ENCODE measurements at regions not wholly inside any gene's neighbourhood (a gene's known extent, or its start where the extent isn't known, plus 50 kb on each side); places are given as distances from the start of the nearest gene placed in this dataset.

- no peak for DNase-seq
These were observed 155.0 kb downstream of the C7orf25 start for GRCh38 chr7:42756841-42757240.

DNA sequence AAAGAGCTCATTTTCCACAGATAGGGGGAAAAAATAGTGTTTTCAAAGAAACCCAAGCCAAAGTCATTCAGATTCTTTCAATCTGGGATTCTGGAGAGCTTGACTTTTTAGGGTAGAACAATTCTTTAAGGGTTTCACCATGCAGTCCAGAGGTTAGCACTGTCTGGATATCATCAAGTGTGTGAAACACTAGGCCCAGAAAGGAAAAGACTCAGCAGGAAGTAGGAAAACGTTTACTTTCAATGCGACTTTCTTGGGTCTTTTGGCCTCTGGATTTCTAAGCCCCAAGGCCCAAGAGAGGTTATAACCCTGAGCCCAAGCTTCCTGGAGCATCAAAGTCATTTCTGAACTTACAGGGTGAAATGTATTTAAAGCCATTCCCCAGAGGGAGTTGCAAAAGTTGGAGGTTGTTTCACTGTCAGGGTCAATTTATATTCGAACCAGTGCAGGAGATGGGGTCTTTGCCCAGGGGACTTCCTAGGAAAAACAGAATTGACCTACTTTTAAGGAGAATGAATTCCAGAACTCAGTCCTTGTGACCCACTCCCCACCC is 158.0 kb downstream of the C7orf25 start:
- DNase-seq: peak; percentile 10

- no peak for DNase-seq
These were observed 158.5 kb downstream of the C7orf25 start for GRCh38 chr7:42753367-42753766.

GRCh38 chr7:42750172-42750571 is 161.7 kb downstream of the C7orf25 start:
- DNase-seq: no peak

- DNase-seq: no peak
These were observed 164.8 kb downstream of the C7orf25 start for GRCh38 chr7:42747044-42747443.

DNA sequence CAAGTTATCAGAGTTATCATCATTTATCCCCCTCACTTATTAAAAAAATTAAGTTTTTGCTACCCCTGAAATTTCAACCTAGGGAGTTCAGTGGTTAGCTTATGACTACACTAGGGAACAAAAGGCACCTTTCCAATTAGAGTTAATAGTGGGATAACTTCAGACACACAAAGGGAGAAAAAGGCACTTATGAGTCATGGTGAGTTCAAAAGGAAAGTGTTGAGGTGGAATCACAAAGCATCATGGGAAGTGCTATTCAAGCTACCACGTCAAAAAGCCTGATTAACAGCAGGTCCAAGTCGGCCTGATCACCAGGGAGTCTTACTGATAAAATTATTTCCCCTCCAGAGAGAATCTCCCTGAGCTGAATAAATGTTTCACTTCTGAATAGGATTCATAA is 165.7 kb downstream of the C7orf25 start:
- no peak for DNase-seq

DNA sequence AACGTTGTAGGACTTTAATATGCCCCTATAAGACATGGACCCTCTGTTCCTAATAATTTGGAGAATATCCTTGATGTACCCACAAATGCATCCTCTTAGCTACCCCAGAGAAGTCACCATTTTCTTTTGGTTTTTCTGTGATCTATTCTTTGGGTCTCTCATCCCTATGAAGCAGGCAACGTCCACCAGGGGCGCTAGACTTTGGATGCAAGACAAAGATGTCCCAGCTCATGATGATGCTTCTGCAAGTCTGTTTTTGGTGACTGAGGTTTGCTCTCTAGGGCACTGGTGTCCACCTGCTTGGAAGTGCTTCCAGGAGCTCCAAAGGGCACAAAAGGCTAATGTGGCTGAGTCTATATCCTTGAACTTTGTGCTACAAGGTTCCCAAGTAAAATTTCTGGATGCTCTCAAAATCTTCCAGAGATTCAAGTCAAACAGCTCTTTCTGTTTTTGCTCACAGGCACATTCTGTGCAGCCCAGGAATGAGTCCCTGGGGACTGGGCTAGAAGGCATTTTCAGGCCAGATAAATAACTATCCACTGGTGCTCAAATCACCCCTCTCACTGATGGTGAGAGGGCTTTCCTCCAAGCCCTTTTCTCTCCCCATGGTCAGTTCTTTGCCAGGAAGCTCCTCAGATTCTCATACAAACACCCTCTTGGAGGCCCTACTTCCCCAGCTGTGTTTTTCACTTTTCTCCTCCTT is 166.4 kb downstream of the C7orf25 start:
- DNase-seq: no peak

DNA sequence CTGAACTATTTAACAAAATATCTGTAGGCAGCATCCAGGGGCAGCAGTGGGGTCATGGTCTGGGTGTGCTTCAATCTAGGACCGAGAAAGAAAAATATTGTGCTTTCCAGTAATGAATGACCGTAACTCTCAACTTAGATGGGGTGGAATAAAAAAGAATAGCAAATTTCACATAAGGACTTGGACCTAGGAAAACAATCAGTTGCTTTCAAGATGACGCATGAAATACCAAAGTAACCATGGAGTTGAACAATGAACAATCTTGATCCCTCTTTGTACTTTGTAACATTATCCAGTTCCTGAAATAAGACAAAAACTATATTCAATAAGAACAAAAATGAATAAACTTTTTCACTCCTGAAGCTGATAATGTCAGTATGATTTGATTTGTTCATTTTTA is 167.1 kb downstream of the C7orf25 start:
- DNase-seq: no peak

- DNase-seq: no peak
These were observed 168.6 kb downstream of the C7orf25 start for GRCh38 chr7:42743077-42743858.

- DNase-seq: no peak
These were observed 169.6 kb downstream of the C7orf25 start for GRCh38 chr7:42742318-42742717.

- no peak for DNase-seq
These were observed 171.5 kb downstream of the C7orf25 start for GRCh38 chr7:42740408-42740807.

- no peak for DNase-seq
These were observed 172.2 kb downstream of the C7orf25 start for GRCh38 chr7:42739638-42740037.

DNA sequence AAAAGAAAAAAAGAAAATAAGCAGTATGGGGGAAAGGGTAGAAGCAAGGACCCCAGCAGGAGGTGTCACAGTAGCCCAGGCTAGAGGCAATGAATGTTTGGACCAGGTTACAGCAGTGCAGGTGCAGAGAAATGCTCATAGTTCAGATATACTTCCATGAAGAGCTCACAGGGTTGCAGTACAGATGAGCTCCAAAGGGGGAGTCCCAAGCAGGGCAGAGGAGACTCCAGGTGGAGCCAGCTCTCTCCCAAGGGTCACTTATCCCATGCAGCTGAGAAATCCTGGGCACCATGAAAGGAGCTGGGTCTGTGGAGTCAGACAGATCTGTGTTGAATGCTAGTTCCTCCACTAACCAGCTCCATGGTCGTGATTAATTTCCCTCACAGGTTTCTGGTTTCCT is 174.9 kb downstream of the C7orf25 start:
- no peak for DNase-seq

GRCh38 chr7:42735081-42735480 is 176.8 kb downstream of the C7orf25 start:
- no peak for DNase-seq

DNA sequence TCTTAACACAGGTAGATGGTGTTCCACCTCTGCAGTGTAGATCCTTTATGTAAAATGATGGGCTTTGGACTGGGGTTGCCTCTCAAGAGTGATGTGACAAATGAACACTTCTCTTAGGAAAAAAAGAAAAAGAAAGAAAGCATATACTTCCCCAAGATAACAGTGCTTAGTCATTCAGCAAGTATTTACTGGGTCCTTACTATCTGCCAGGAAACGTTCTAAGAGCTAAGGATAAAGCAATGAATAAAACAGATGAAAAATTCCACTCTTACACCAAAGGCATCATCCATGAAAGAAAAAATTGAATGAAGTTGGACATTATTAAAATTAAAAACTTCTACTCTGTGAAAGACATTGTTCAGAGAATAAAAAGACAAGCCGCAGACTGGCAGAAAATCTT is 177.3 kb downstream of the C7orf25 start:
- no peak for DNase-seq

GRCh38 chr7:42733040-42733439 is 178.8 kb downstream of the C7orf25 start:
- no peak for DNase-seq

- DNase-seq: no peak
These were observed 181.3 kb downstream of the C7orf25 start for GRCh38 chr7:42730586-42730985.

DNA sequence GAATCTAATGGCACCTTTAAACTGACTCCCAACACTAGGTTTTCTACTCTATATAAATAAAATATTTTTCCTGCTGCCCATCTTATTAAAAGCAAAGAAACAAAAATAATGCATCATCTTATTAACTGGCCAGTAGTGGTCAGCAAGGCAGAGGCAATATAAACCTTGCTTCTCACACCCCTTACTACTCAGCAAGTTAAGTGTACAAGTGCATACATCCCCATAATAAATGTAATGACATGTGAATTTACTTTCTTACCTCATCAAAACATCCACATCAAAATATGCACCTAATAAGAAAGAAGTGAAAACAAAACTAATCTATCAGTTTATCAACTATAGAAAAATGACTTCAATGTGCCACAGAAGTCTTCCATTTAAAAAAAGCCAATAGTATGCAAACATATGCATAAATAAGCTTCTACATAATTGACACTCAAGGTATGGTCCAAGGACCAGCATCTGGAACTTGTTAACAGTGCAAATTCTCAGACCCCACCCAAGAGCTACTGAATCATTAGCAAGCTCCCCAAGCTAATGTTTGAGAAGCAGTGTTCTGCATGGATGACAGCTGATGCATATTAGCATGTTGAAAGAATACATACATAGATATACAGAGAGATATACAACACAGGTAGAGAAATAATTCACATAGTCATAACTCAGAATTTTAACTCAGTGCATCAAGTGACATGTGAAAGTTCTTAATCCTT is 182.7 kb downstream of the C7orf25 start:
- DNase-seq: no peak

DNA sequence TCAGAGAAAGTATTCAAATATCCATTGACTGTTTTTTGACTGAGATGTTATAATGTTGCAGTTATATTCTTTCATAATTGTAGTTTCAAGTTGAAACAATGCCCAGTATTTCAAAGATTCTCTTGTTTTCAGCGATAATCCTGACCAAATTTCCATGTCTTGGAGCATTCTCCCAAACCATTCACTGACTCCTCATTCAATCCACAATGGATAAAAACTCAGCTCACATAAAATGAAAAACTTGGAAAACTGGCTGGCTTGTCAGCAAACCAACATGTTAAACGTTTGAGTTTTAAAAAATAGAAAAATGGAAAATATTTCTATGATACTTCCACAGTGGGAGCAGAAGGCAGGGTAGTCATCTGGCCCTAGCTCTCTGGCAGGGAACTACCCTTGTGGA is 184.4 kb downstream of the C7orf25 start:
- DNase-seq: no peak

DNA sequence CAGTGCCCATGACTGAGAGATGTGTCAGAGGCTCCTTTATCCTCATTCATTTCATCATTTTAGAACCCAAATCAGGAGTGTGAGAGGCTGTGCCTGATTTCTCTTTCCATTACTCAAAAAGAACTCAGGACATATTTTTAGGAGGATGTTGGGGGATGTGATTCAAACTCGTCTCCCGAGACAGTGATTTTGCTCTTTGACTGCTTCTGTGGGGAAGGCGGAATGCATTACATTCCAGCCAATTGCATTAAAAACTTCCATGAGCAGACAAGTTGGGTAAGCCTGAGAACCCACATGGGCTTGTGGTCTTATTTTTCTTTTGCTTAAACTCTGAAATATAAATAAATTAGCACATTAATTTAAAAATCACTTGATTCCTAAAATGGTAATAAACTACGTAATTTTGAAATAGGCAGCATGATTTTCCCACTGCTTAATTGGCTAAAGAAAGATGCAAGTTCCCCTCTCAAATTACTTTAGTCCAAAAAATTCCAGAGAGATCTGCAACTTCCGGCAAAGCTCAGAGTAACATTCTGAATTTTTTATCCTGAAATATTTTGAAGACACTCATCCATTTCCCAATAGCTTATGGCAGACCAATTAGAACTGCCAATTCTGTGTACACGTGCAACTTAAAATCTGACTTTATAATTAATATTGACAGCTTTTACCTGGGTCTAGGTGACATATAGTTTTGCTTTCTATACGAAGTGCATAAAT is 185.6 kb downstream of the C7orf25 start:
- DNase-seq: no peak

- DNase-seq: no peak
These were observed 189.2 kb downstream of the C7orf25 start for GRCh38 chr7:42722716-42723115.

- DNase-seq: no peak
These were observed 189.7 kb downstream of the C7orf25 start for GRCh38 chr7:42722198-42722597.
